GM11168 (cell line): ENCODE measurements at regions not wholly inside any gene's neighbourhood (a gene's known extent, or its start where the extent isn't known, plus 50 kb on each side); places are given as distances from the start of the nearest gene placed in this dataset.
"Not testable (repeated sequence)": the region's sequence is repeated elsewhere in the genome, so short reads cannot be mapped to it uniquely, and the experiment has no call there.

Experiments used
- in situ Hi-C: fragments of 300-500 bp; cut with MboI; formaldehyde crosslinking; loops from one replicate; pipeline ENCODE4 v1.12.0; 2022; ENCODE audit warnings: low sequenced_read_pairs; ENCODE audit not compliant: unreplicated experiment

- in situ Hi-C loops: no loop called here
Measured at GRCh38 chrX:20720954-20721626, 454.4 kb upstream of the RPS6KA3 start.

GRCh38 chrX:20718592-20719380 lies 452.1 kb upstream of the RPS6KA3 start:
- in situ Hi-C loops: no loop called here

- in situ Hi-C loops: no loop called here
Measured at GRCh38 chrX:20715176-20715575, 448.5 kb upstream of the RPS6KA3 start.

- in situ Hi-C loops: no loop called here
Measured at GRCh38 chrX:20712811-20713210, 446.1 kb upstream of the RPS6KA3 start.

- in situ Hi-C loops: no loop called here
Measured at GRCh38 chrX:20711366-20711765, 444.7 kb upstream of the RPS6KA3 start.

- in situ Hi-C loops: no loop called here
Measured at GRCh38 chrX:20693078-20693477, 426.4 kb upstream of the RPS6KA3 start.

GRCh38 chrX:20686256-20686655 lies 419.5 kb upstream of the RPS6KA3 start:
- in situ Hi-C loops: no loop called here

GRCh38 chrX:20685652-20686051 lies 418.9 kb upstream of the RPS6KA3 start:
- in situ Hi-C loops: no loop called here

GRCh38 chrX:20681683-20682082 lies 415.0 kb upstream of the RPS6KA3 start:
- in situ Hi-C loops: no loop called here

- in situ Hi-C loops: no loop called here
Measured at GRCh38 chrX:20680998-20681397, 414.3 kb upstream of the RPS6KA3 start.

GRCh38 chrX:20672476-20672875 lies 405.8 kb upstream of the RPS6KA3 start:
- in situ Hi-C loops: no loop called here

- in situ Hi-C loops: not testable (repeated sequence)
Measured at GRCh38 chrX:20671746-20672145, 405.0 kb upstream of the RPS6KA3 start.

- in situ Hi-C loops: no loop called here
Measured at GRCh38 chrX:20670611-20671010, 403.9 kb upstream of the RPS6KA3 start.

- in situ Hi-C loops: no loop called here
Measured at GRCh38 chrX:20668550-20668949, 401.8 kb upstream of the RPS6KA3 start.

- in situ Hi-C loops: no loop called here
Measured at GRCh38 chrX:20666331-20666730, 399.6 kb upstream of the RPS6KA3 start.

GRCh38 chrX:20665481-20665880 lies 398.8 kb upstream of the RPS6KA3 start:
- in situ Hi-C loops: no loop called here

- in situ Hi-C loops: no loop called here
Measured at GRCh38 chrX:20664774-20665173, 398.1 kb upstream of the RPS6KA3 start.

GRCh38 chrX:20664131-20664530 lies 397.4 kb upstream of the RPS6KA3 start:
- in situ Hi-C loops: no loop called here

- in situ Hi-C loops: no loop called here
Measured at GRCh38 chrX:20663336-20663735, 396.6 kb upstream of the RPS6KA3 start.

- in situ Hi-C loops: no loop called here
Measured at GRCh38 chrX:20656721-20657120, 390.0 kb upstream of the RPS6KA3 start.

- in situ Hi-C loops: no loop called here
Measured at GRCh38 chrX:20654596-20655106, 387.9 kb upstream of the RPS6KA3 start.

GRCh38 chrX:20653070-20653469 lies 386.4 kb upstream of the RPS6KA3 start:
- in situ Hi-C loops: no loop called here
